Panc1 (cell line): ENCODE measurements at regions not wholly inside any gene's neighbourhood (a gene's known extent, or its start where the extent isn't known, plus 50 kb on each side); places are given as distances from the start of the nearest gene placed in this dataset.

Source experiments
- ATAC-seq: fragments of 200-7000 bp; cut with Tn5 transposase; 2 replicates; pipeline ENCODE4 v1.9.1; 2020; ENCODE audit warnings: mild to moderate bottlenecking, moderate library complexity
- BruUV-seq: library from RNA; stranded (reverse); fragments of 400-500 nt; replicated peaks from 2 replicates; lab custom pipeline; 2021; lab: Mats Ljungman, UMichigan
- CTCF ChIA-PET: fragments of 300-600 bp; sonication (Branson Sonifier 250); formaldehyde crosslinking; loops from one replicate; lab custom pipeline; 2022; ENCODE audit warnings: antibody characterized with exemption; lab: Charles Lee
- POLR2A ChIA-PET: fragments of 300-600 bp; sonication (Branson Sonifier 250); formaldehyde crosslinking; loops from one replicate; lab custom pipeline; 2022; ENCODE audit warnings: antibody characterized with exemption; lab: Charles Lee
- DNase-seq: peaks from one replicate; pipeline ENCODE4 v3.0.0-alpha.2; 2010; ENCODE audit warnings: low read depth, low spot score
- H3K27ac ChIP-seq: 2 replicates; pipeline ENCODE4 v1.5.1; 2011; ENCODE audit warnings: mild to moderate bottlenecking, low read length, inconsistent platforms
- H3K27me3 ChIP-seq: fragments of 200-500 bp; sonication (Bioruptor generic); 2 replicates; pipeline ENCODE4 v1.6.0; 2014; ENCODE audit warnings: low read length, inconsistent platforms; ENCODE audit not compliant: control insufficient read depth, insufficient read depth
- H3K36me3 ChIP-seq: fragments of 200-500 bp; sonication (Bioruptor generic); 2 replicates; pipeline ENCODE4 v1.5.1; 2014; ENCODE audit warnings: inconsistent platforms, mild to moderate bottlenecking, low read length, moderate library complexity; ENCODE audit not compliant: control insufficient read depth, insufficient read depth
- H3K4me1 ChIP-seq: 2 replicates; pipeline ENCODE4 v1.5.1; 2011; ENCODE audit warnings: inconsistent platforms, mild to moderate bottlenecking, low read length, moderate library complexity; ENCODE audit not compliant: control insufficient read depth, insufficient read depth
- H3K4me3 ChIP-seq, 2 experiments: 2 replicates each; pipeline ENCODE4 v1.5.1; 2011 to 2012; ENCODE audit warnings: low read depth in 2 of 2, low read length in 2 of 2, mild to moderate bottlenecking in 2 of 2, inconsistent platforms in 1 of 2, moderate library complexity in 1 of 2
- H3K9me3 ChIP-seq: fragments of 200-500 bp; sonication (Bioruptor generic); 2 replicates; pipeline ENCODE4 v1.5.1; 2014; ENCODE audit warnings: low read depth, mild to moderate bottlenecking, inconsistent platforms, low read length, moderate library complexity; ENCODE audit not compliant: control insufficient read depth, insufficient read depth
- CTCF ChIP-seq: fragments of 450-650 bp; IDR thresholded peaks from 2 replicates; pipeline ENCODE4 v1.5.1; 2017; ENCODE audit warnings: mild to moderate bottlenecking
- POLR2AphosphoS5 ChIP-seq: IDR thresholded peaks from 2 replicates; pipeline ENCODE4 v1.6.1; 2012; ENCODE audit warnings: mild to moderate bottlenecking, low read depth, low read length, moderate library complexity
- REST ChIP-seq, 2 experiments: IDR thresholded peaks; 2 replicates each; pipeline ENCODE4 v1.6.1; 2011 to 2012; ENCODE audit warnings: low read depth in 2 of 2, control low read depth in 1 of 2, low read length in 1 of 2, mild to moderate bottlenecking in 1 of 2, moderate library complexity in 1 of 2; ENCODE audit not compliant: insufficient read depth in 1 of 2
- SIN3A ChIP-seq: IDR thresholded peaks from 2 replicates; pipeline ENCODE4 v1.6.1; 2012; ENCODE audit warnings: low read depth, mild to moderate bottlenecking, low read length, moderate library complexity, borderline replicate concordance; ENCODE audit not compliant: insufficient read depth
- TCF7L2 ChIP-seq: IDR thresholded peaks from 2 replicates; pipeline ENCODE4 v1.6.1; 2011; ENCODE audit warnings: mild to moderate bottlenecking, low read depth, low read length, inconsistent platforms
- in situ Hi-C: cut with HindIII; loops from 2 replicates; pipeline ENCODE4 v1.10.0; 2016; ENCODE audit warnings: low sequenced_read_pairs, low pct_unique_long_range_greater_than_20kb
- intact Hi-C: fragments of 100-400 bp; cut with micrococcal nuclease; formaldehyde crosslinking; loops from one replicate; pipeline ENCODE4 v1.10.0; 2022; ENCODE audit not compliant: unreplicated experiment

- ChIA-PET CTCF (no interaction called here), POLR2A (no interaction called here)
- intact Hi-C loops, result no loop called here
- Histone ChIP-seq H3K36me3 (no peaks in the 10 kb centered on the region), H3K27ac (no peak overlapping the region), H3K27me3 (no peaks in the 10 kb centered on the region), H3K4me1 (no peaks in the 10 kb centered on the region), H3K9me3 (no peaks in the 10 kb centered on the region), H3K4me3 (no peak overlapping the region)
- no peak for TF ChIP-seq TCF7L2
- TF ChIP-seq SIN3A, result no peak
- TF ChIP-seq POLR2AphosphoS5, result no peak
- no peak for TF ChIP-seq CTCF
- TF ChIP-seq REST (IDR thresholded peaks at IDR 0.05; ENCODE audit: insufficient read depth in 1 of 2, low read depth in 2 of 2, low read length in 1 of 2), result no peak
- BruUV-seq, result no TSS peak
- DNase-seq (no peak), ATAC-seq (no peak)
- in situ Hi-C loops, result no loop called here
These were observed 249.2 kb downstream of the IGSF11 start for GRCh38 chr3:118785415-118785814.

- Histone ChIP-seq H3K4me3 (no peak overlapping the region), H3K9me3 (no peaks in the 10 kb centered on the region), H3K27me3 (no peaks in the 10 kb centered on the region), H3K36me3 (no peaks in the 10 kb centered on the region), H3K27ac (no peak overlapping the region), H3K4me1 (no peaks in the 10 kb centered on the region)
- intact Hi-C loops (no loop called here), in situ Hi-C loops (no loop called here)
- DNase-seq (no peak), ATAC-seq (no peak)
- POLR2A ChIA-PET, result no interaction called here
- BruUV-seq, result no TSS peak
- CTCF ChIA-PET, result no interaction called here
- no peak for TF ChIP-seq TCF7L2
- no peak for TF ChIP-seq SIN3A
- no peak for TF ChIP-seq CTCF
- no peak for TF ChIP-seq POLR2AphosphoS5
- no peak for TF ChIP-seq REST (IDR thresholded peaks at IDR 0.05; ENCODE audit: insufficient read depth in 1 of 2, low read depth in 2 of 2, low read length in 1 of 2)
These were observed 243.4 kb downstream of the IGSF11 start for GRCh38 chr3:118791246-118791645.
